KMS-11 (cell line): ENCODE measurements at regions not wholly inside any gene's neighbourhood (a gene's known extent, or its start where the extent isn't known, plus 50 kb on each side); places are given as distances from the start of the nearest gene placed in this dataset.

ENCODE experiments used
- H2AFZ ChIP-seq: fragments of 200-600 bp; sonication (generic); 2 replicates; pipeline ENCODE4 v1.6.1; 2016; ENCODE audit warnings: antibody characterized with exemption, mixed run types, low read depth
- H3K27ac ChIP-seq: fragments of 200-600 bp; sonication (generic); 2 replicates; pipeline ENCODE4 v1.6.1; 2016; ENCODE audit warnings: mild to moderate bottlenecking, mixed run types
- H3K27me3 ChIP-seq: fragments of 200-600 bp; sonication (generic); 2 replicates; pipeline ENCODE4 v1.6.1; 2017; ENCODE audit warnings: mild to moderate bottlenecking, low read depth, mixed run types, moderate library complexity; ENCODE audit not compliant: insufficient read depth
- H3K36me3 ChIP-seq: fragments of 200-600 bp; sonication (generic); 2 replicates; pipeline ENCODE4 v1.6.1; 2017; ENCODE audit warnings: mild to moderate bottlenecking, mixed run types; ENCODE audit not compliant: insufficient read depth
- H3K4me1 ChIP-seq: fragments of 200-600 bp; sonication (generic); 2 replicates; pipeline ENCODE4 v1.6.1; 2016; ENCODE audit warnings: mild to moderate bottlenecking, low read depth, mixed run types; ENCODE audit not compliant: poor library complexity, severe bottlenecking
- H3K4me2 ChIP-seq: fragments of 200-600 bp; sonication (generic); 2 replicates; pipeline ENCODE4 v1.7.0; 2016; ENCODE audit warnings: mild to moderate bottlenecking, mixed run types
- H3K4me3 ChIP-seq: fragments of 200-600 bp; sonication (generic); IDR thresholded peaks from 2 replicates; pipeline ENCODE4 v1.6.1; 2017; ENCODE audit warnings: low read depth, low read length, mixed read lengths; ENCODE audit not compliant: insufficient read depth
- H3K79me2 ChIP-seq: fragments of 200-600 bp; sonication (generic); 2 replicates; pipeline ENCODE4 v1.6.1; 2016; ENCODE audit warnings: low read depth, mixed run types; ENCODE audit not compliant: insufficient read depth
- H3K9ac ChIP-seq: fragments of 200-600 bp; sonication (generic); 2 replicates; pipeline ENCODE4 v1.6.1; 2016; ENCODE audit warnings: mild to moderate bottlenecking, mixed run types
- H4K20me1 ChIP-seq: fragments of 200-600 bp; sonication (generic); 2 replicates; pipeline ENCODE4 v1.6.1; 2016; ENCODE audit warnings: mild to moderate bottlenecking, mixed run types; ENCODE audit not compliant: insufficient read depth
- CTCF ChIP-seq: fragments of 200-600 bp; sonication (generic); conservative IDR thresholded peaks from 2 replicates; pipeline ENCODE4 v1.6.1; 2017; ENCODE audit warnings: low read depth, mild to moderate bottlenecking, antibody characterized with exemption, low read length, moderate library complexity, mixed read lengths

DNA sequence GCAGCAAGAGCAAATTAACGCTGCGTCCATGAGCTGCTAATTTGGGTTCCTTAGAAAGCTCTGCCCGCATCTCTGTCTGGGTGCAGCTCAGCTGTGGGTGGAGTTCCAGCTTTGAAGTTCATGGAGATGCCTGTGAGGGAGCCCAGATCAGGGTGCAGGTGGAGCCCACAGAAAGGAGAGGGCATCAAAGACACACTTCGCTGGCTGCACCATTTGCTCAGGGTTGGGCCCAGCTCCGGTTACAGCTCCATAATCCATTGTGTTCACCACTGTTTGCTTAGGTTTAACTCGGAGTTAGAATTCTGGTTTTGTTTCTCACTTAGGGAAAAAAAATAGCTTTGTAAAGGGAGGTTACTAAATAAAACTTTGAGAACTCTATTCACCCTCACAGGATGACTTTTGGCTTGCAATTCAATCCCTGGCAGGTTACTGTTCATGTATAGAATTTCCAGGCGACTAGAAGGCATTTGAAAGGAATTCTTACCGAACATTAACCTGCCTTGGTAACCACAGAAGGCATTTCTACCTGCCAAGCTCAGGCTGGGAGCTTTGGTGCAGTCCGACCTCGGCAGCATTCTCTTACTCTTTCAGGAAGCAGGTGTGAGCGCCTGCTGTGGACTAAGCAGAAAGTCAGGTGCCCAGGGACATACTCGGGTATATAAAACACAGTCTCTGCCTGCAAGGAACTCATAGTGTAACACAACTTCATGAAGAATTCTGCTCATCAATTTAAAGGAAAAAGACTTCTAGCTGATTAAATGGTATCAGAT, 179.5 kb upstream of the RNF32 start:
- Histone ChIP-seq H3K27me3 (no peaks in the 10 kb centered on the region), H3K4me2 (no peak overlapping the region), H4K20me1 (no peaks in the 10 kb centered on the region), H3K36me3 (no peaks in the 10 kb centered on the region), H3K9ac (no peak overlapping the region), H2AFZ (no peak overlapping the region), H3K79me2 (no peaks in the 10 kb centered on the region), H3K27ac (no peak overlapping the region), H3K4me1 (no peaks in the 10 kb centered on the region), H3K4me3 (no peak overlapping the region)
- TF ChIP-seq CTCF, result no peak

- Histone ChIP-seq H3K4me3 (no peak overlapping the region), H4K20me1 (no peaks in the 10 kb centered on the region), H3K4me2 (no peak overlapping the region), H3K9ac (no peak overlapping the region), H3K36me3 (no peaks in the 10 kb centered on the region), H3K79me2 (no peaks in the 10 kb centered on the region), H3K27ac (no peak overlapping the region), H3K27me3 (no peaks in the 10 kb centered on the region), H2AFZ (no peak overlapping the region), H3K4me1 (no peaks in the 10 kb centered on the region)
- no peak for TF ChIP-seq CTCF
These were observed 181.0 kb upstream of the RNF32 start for GRCh38 chr7:156459582-156459981.

- Histone ChIP-seq H3K27me3 (no peaks in the 10 kb centered on the region), H3K9ac (no peak overlapping the region), H3K79me2 (no peaks in the 10 kb centered on the region)
These were observed 181.5 kb upstream of the RNF32 start for GRCh38 chr7:156459067-156459466.

GRCh38 chr7:156458011-156458410, 182.6 kb upstream of the RNF32 start:
- Histone ChIP-seq H2AFZ (no peak overlapping the region), H4K20me1 (no peaks in the 10 kb centered on the region), H3K4me3 (no peak overlapping the region), H3K27me3 (no peaks in the 10 kb centered on the region), H3K27ac (no peak overlapping the region), H3K4me2 (no peak overlapping the region), H3K79me2 (no peaks in the 10 kb centered on the region), H3K4me1 (no peaks in the 10 kb centered on the region), H3K36me3 (no peaks in the 10 kb centered on the region), H3K9ac (no peak overlapping the region)
- TF ChIP-seq CTCF, result no peak

More at GRCh38 chr7:156459067-156459466, 181.5 kb upstream of the RNF32 start:
- TF ChIP-seq CTCF, result no peak
- no peak overlapping the region for H3K27ac ChIP-seq
- H3K4me1 ChIP-seq, result no peaks in the 10 kb centered on the region
- H2AFZ ChIP-seq, result no peak overlapping the region
- H3K36me3 ChIP-seq, result no peaks in the 10 kb centered on the region
- no peak overlapping the region for H3K4me3 ChIP-seq
- no peak overlapping the region for H3K4me2 ChIP-seq
- H4K20me1 ChIP-seq, result no peaks in the 10 kb centered on the region
